B cell (primary cell): ENCODE measurements at regions not wholly inside any gene's neighbourhood (a gene's known extent, or its start where the extent isn't known, plus 50 kb on each side); places are given as distances from the start of the nearest gene placed in this dataset.

Experiments used
- CTCF ChIP-seq: fragments of 200-600 bp; IDR thresholded peaks from one replicate; pipeline ENCODE4 v1.8.0; 2022; ENCODE audit warnings: antibody characterized with exemption, mild to moderate bottlenecking
- EZH2 ChIP-seq: IDR thresholded peaks from 2 replicates; pipeline ENCODE4 v1.6.1; 2012; ENCODE audit warnings: borderline replicate concordance, low read depth, mild to moderate bottlenecking, moderate library complexity, low read length; ENCODE audit not compliant: insufficient read depth, poor library complexity, severe bottlenecking

DNA sequence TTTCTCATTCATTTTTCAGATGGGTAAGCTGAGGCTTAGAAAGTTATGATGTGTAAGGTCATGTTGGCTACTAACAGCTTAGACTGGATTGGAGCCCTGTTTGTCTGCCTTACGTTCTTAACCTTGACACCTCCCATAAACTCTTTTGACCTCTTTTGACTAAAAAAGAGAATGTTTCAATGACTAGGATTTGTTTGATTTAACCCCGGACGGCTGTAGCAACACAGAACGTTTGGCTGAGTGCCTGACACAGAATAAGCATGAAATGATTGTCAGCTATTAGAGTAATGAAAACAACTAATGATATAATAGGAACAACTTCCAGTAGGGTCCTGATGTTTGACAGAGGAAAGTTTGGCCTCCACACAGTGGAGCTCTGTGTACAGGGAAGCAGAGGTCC is 83.3 kb upstream of the PDZD8 start:
- TF ChIP-seq CTCF (no peak), EZH2 (no peak)
